ENCODE measurements at regions not wholly inside any gene's neighbourhood (a gene's known extent, or its start where the extent isn't known, plus 50 kb on each side); places are given as distances from the start of the nearest gene placed in this dataset.
"Not testable (repeated sequence)": the region's sequence is repeated elsewhere in the genome, so short reads cannot be mapped to it uniquely, and the experiment has no call there.

DNA sequence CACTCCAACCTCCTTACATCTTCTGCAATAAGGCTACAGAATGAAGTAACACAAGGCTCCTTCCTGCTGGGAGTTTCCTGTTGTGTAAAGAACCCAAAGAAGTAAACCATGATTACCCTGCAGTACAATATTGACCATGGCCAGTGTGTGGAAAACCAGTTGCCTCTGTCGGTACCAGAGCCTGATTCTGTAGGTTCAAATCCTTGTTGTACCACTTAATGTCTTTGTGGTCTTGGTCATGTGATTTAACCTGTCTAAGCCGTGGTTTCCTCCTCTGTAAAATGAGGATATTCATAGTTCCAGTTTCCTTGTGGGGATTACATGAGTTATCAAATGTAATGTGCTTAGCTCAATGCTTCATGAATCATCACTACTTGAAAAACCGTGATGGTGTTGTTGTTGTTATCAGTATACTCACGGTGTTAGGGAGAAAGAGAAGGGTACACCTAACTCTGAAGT is 60.3 kb upstream of the PRELID3B start:
- DNase-seq (ENCODE audit: low read depth in 1 of 2, low spot score in 1 of 2) = peak; percentile 51 to 62

DNA sequence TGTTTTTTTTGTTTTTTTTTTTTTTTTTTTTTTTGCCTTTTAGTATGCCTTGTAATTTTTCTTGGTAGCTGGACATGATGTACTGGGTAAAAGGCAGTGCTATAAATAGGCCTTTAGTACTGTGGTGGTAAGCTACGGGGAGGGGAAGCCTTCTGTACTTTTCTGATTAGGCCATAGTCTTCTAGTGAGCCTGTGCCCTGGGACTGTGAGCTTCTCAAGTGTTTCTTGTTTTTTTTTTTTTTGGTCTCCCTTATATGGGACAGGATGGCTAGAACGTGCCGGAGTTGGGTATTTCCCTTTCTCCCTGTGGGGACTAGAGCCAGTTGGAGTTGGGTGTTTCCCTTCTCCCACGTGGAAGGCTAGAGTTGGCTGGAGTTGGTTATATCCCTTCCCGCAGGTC is 59.4 kb upstream of the PRELID3B start:
- Histone ChIP-seq H3K27me3 (ENCODE audit: insufficient read depth, poor library complexity, severe bottlenecking) (no peaks in the 10 kb centered on the region), H3K27ac (replicated peaks) (peak overlapping the region; percentile 71)
- peak in 1 of 2 experiments; percentile 28 for DNase-seq (ENCODE audit: low read depth in 1 of 2, low spot score in 1 of 2)

More for the DNA sequence above, 60.3 kb upstream of the PRELID3B start:
- Histone ChIP-seq H3K27me3 (ENCODE audit: insufficient read depth, poor library complexity, severe bottlenecking) (no peaks in the 10 kb centered on the region), H3K4me3 (replicated peaks; ENCODE audit: insufficient read depth, low read length) (no peak overlapping the region), H3K27ac (replicated peaks) (peak overlapping the region; percentile 71)
- TF ChIP-seq GABPA (IDR thresholded peaks at IDR 0.05; ENCODE audit: low read depth) = no peak
- no peak for TF ChIP-seq SPI1 (IDR thresholded peaks at IDR 0.05; ENCODE audit: borderline replicate concordance, low read depth)
- TF ChIP-seq, protein P1, sequence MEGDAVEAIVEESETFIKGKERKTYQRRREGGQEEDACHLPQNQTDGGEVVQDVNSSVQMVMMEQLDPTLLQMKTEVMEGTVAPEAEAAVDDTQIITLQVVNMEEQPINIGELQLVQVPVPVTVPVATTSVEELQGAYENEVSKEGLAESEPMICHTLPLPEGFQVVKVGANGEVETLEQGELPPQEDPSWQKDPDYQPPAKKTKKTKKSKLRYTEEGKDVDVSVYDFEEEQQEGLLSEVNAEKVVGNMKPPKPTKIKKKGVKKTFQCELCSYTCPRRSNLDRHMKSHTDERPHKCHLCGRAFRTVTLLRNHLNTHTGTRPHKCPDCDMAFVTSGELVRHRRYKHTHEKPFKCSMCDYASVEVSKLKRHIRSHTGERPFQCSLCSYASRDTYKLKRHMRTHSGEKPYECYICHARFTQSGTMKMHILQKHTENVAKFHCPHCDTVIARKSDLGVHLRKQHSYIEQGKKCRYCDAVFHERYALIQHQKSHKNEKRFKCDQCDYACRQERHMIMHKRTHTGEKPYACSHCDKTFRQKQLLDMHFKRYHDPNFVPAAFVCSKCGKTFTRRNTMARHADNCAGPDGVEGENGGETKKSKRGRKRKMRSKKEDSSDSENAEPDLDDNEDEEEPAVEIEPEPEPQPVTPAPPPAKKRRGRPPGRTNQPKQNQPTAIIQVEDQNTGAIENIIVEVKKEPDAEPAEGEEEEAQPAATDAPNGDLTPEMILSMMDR (IDR thresholded peaks at IDR 0.05; ENCODE audit: insufficient read depth, low read length) = no peak
- TF ChIP-seq, protein P2, sequence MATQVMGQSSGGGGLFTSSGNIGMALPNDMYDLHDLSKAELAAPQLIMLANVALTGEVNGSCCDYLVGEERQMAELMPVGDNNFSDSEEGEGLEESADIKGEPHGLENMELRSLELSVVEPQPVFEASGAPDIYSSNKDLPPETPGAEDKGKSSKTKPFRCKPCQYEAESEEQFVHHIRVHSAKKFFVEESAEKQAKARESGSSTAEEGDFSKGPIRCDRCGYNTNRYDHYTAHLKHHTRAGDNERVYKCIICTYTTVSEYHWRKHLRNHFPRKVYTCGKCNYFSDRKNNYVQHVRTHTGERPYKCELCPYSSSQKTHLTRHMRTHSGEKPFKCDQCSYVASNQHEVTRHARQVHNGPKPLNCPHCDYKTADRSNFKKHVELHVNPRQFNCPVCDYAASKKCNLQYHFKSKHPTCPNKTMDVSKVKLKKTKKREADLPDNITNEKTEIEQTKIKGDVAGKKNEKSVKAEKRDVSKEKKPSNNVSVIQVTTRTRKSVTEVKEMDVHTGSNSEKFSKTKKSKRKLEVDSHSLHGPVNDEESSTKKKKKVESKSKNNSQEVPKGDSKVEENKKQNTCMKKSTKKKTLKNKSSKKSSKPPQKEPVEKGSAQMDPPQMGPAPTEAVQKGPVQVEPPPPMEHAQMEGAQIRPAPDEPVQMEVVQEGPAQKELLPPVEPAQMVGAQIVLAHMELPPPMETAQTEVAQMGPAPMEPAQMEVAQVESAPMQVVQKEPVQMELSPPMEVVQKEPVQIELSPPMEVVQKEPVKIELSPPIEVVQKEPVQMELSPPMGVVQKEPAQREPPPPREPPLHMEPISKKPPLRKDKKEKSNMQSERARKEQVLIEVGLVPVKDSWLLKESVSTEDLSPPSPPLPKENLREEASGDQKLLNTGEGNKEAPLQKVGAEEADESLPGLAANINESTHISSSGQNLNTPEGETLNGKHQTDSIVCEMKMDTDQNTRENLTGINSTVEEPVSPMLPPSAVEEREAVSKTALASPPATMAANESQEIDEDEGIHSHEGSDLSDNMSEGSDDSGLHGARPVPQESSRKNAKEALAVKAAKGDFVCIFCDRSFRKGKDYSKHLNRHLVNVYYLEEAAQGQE (IDR thresholded peaks at IDR 0.05; ENCODE audit: insufficient replicate concordance, low read depth) = no peak
- no peak for TF ChIP-seq POLR2AphosphoS5 (IDR thresholded peaks at IDR 0.05; ENCODE audit: low read depth)

DNA sequence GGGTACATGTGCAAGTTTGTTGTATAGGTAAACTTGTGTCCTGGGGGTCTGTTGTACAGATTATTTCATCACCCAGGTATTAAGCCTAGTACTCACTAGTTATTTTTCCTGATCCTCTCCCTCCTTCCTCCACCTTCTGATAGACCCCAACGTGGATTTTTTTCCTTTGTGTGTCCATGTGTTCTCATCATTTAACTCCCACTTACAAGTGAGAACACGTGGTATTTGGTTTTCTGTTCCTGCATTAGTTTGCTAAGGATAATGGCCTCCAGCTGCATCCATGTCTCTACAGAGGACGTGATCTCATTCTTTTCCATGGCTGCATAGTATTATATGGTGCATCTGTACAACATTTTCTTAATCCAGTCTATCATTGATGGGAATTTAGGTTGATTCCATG is 57.3 kb upstream of the PRELID3B start:
- H3K4me3 ChIP-seq (replicated peaks; ENCODE audit: insufficient read depth, low read length) = not testable (repeated sequence)

More for the DNA sequence above, 59.4 kb upstream of the PRELID3B start:
- no peak overlapping the region for H3K4me3 ChIP-seq (replicated peaks; ENCODE audit: insufficient read depth, low read length)
- TF ChIP-seq GABPA (IDR thresholded peaks at IDR 0.05; ENCODE audit: low read depth) = no peak
- TF ChIP-seq, protein P2 (IDR thresholded peaks at IDR 0.05; ENCODE audit: insufficient replicate concordance, low read depth) = no peak
- no peak for TF ChIP-seq SPI1 (IDR thresholded peaks at IDR 0.05; ENCODE audit: borderline replicate concordance, low read depth)
- TF ChIP-seq POLR2AphosphoS5 (IDR thresholded peaks at IDR 0.05; ENCODE audit: low read depth) = no peak
- TF ChIP-seq, protein P1 (IDR thresholded peaks at IDR 0.05; ENCODE audit: insufficient read depth, low read length) = no peak

DNA sequence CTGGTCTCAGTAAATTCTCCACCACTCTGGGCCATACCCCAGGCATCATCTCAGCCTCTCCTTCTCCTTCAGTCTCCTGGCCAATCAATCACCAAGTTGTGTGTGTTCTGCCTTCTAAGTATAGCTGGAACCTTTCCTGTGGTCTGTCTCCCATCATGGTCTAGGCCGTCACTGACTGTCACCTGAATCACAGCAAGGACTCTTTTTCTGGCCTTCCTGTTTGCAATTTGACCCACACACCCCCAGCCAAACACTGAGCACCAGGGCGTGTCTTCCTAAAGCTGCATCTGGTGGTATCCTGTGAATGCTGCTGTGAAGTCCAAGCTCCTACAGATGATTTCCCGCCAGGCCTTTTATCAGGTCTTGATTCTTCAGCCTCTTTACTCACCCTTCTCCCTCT is 52.6 kb upstream of the PRELID3B start:
- DNase-seq (ENCODE audit: low read depth in 1 of 2, low spot score in 1 of 2) = no peak
- TF ChIP-seq SPI1 (IDR thresholded peaks at IDR 0.05; ENCODE audit: borderline replicate concordance, low read depth) = no peak
- no peak for TF ChIP-seq POLR2AphosphoS5 (IDR thresholded peaks at IDR 0.05; ENCODE audit: low read depth)
- TF ChIP-seq GABPA (IDR thresholded peaks at IDR 0.05; ENCODE audit: low read depth) = no peak
- TF ChIP-seq, protein P2 (IDR thresholded peaks at IDR 0.05; ENCODE audit: insufficient replicate concordance, low read depth) = no peak
- TF ChIP-seq, protein P1 (IDR thresholded peaks at IDR 0.05; ENCODE audit: insufficient read depth, low read length) = no peak
- no peak overlapping the region for H3K4me3 ChIP-seq (replicated peaks; ENCODE audit: insufficient read depth, low read length)

More for the DNA sequence above, 57.3 kb upstream of the PRELID3B start:
- not testable (repeated sequence) for DNase-seq (ENCODE audit: low read depth in 1 of 2, low spot score in 1 of 2); H3K27ac ChIP-seq (replicated peaks); H3K27me3 ChIP-seq (ENCODE audit: insufficient read depth, poor library complexity, severe bottlenecking)

More for the DNA sequence above, 52.6 kb upstream of the PRELID3B start:
- Histone ChIP-seq H3K27ac (replicated peaks) (no peak overlapping the region), H3K27me3 (ENCODE audit: insufficient read depth, poor library complexity, severe bottlenecking) (no peaks in the 10 kb centered on the region)
